HAP-1 (cell line): ENCODE measurements at regions not wholly inside any gene's neighbourhood (a gene's known extent, or its start where the extent isn't known, plus 50 kb on each side); places are given as distances from the start of the nearest gene placed in this dataset.

Experiments used
- DNase-seq, 2 experiments: peaks; one replicate each; pipeline ENCODE4 v3.0.0-alpha.2; 2016 to 2020; ENCODE audit warnings: low spot score in 2 of 2
- H3K27me3 ChIP-seq: fragments of 250-450 bp; sonication (Bioruptor Pico); 2 replicates; pipeline ENCODE4 v1.5.1; 2020; ENCODE audit warnings: low read depth, mild to moderate bottlenecking, moderate library complexity
- H3K36me3 ChIP-seq: fragments of 250-450 bp; sonication (Bioruptor Pico); replicated peaks from 2 replicates; pipeline ENCODE4 v1.5.1; 2020; ENCODE audit warnings: mild to moderate bottlenecking
- H3K4me1 ChIP-seq: fragments of 250-450 bp; sonication (Bioruptor Pico); 2 replicates; pipeline ENCODE4 v1.5.1; 2020; ENCODE audit warnings: mild to moderate bottlenecking
- H3K4me3 ChIP-seq: fragments of 250-450 bp; sonication (Bioruptor Pico); 2 replicates; pipeline ENCODE4 v1.5.1; 2020; ENCODE audit warnings: mild to moderate bottlenecking, moderate library complexity
- H3K9me3 ChIP-seq: fragments of 250-450 bp; sonication (Bioruptor Pico); 2 replicates; pipeline ENCODE4 v1.5.1; 2020; ENCODE audit warnings: mild to moderate bottlenecking, moderate library complexity
- in situ Hi-C: fragments of 300-500 bp; cut with MboI; formaldehyde crosslinking; loops from 3 replicates; pipeline ENCODE4 v1.14.3; 2020; ENCODE audit warnings: low sequenced_read_pairs, inconsistent platforms, mixed read lengths

DNA sequence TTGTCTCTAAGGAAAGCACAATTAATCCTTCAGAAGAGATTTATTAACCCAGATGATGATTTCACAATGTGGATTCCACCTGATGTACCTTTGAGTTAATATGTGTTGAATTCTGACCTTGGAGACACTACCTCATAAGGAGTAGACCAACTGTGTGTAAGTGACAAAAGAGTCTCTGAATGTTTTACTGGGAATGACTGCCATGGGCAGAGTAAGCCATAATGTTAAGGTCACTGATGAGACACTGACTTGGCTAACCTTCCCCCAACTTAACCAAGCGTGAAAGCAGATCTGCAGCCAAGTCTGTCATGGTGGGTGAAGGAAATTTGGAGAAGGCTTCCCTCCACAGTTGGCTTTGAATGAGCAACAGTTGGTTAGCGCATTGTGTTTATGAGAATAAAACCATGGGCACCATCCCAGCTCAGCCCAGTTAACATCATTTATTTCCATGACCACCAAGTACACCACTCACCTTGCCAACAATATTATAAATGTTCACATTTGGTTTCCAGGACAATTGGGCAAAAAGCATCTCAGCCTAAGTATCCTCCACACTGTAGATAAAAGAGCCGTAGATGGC, 618.5 kb downstream of the KCNJ2 start:
- DNase-seq, result no peak
- Histone ChIP-seq H3K9me3 (no peaks in the 10 kb centered on the region), H3K36me3 (no peaks in the 10 kb centered on the region), H3K4me3 (no peak overlapping the region), H3K4me1 (no peaks in the 10 kb centered on the region), H3K27me3 (no peaks in the 10 kb centered on the region)
- in situ Hi-C loops, result no loop called here

- Histone ChIP-seq H3K36me3 (no peaks in the 10 kb centered on the region), H3K9me3 (no peaks in the 10 kb centered on the region), H3K27me3 (no peaks in the 10 kb centered on the region), H3K4me1 (no peaks in the 10 kb centered on the region), H3K4me3 (no peak overlapping the region)
- in situ Hi-C loops, result no loop called here
- no peak for DNase-seq
Measured at GRCh38 chr17:70791748-70792443, 622.6 kb downstream of the KCNJ2 start.

- Histone ChIP-seq H3K27me3 (no peaks in the 10 kb centered on the region), H3K9me3 (no peaks in the 10 kb centered on the region; the same call in 1 of the 2 replicates), H3K4me3 (no peak overlapping the region), H3K36me3 (no peaks in the 10 kb centered on the region), H3K4me1 (no peaks in the 10 kb centered on the region)
- in situ Hi-C loops, result no loop called here
- no peak for DNase-seq
Measured at GRCh38 chr17:70794738-70795137, 625.4 kb downstream of the KCNJ2 start.

DNA sequence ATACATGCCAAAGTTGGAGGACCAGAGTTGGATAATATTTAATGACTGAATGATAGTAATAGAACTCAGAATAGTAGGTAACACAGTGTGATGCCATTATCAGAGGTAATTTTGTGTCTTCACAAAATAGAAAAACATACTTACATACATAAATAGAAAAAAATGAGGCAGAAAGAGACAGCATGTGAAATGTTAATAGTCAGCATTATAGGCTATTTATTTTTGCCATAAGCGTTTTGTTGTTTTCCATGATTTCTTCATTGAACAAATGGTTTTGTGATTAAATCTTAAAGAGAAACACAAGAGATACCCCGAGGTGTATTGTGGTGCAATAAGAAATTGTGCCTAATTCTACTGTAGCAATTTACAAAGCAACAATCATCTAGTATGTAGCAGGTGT, 626.3 kb downstream of the KCNJ2 start:
- DNase-seq, result no peak
- Histone ChIP-seq H3K9me3 (no peaks in the 10 kb centered on the region; the same call in 1 of the 2 replicates), H3K36me3 (no peaks in the 10 kb centered on the region), H3K27me3 (no peaks in the 10 kb centered on the region), H3K4me1 (no peaks in the 10 kb centered on the region), H3K4me3 (no peak overlapping the region)
- in situ Hi-C loops, result no loop called here

DNA sequence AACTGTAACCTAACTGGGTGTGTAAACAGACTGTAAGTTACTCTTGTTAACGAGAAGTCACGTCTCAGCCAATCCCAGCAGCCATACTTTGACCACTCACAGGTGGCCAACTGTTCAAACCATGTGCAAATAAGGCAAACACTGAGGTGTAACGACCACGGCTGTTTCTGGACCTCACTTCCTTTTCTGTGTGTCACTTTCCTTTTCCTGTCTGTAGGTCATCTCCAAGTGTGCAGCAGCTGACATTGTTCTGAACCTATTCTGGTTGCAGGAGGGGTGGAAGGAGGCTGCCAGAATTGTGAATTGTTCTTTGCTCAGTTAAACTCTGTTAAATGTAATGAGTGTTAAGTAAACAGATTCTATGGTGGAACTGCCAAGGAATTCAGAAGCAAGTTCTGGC, 627.4 kb downstream of the KCNJ2 start:
- Histone ChIP-seq H3K9me3 (no peaks in the 10 kb centered on the region; the same call in 1 of the 2 replicates), H3K4me1 (no peaks in the 10 kb centered on the region), H3K27me3 (no peaks in the 10 kb centered on the region), H3K36me3 (no peaks in the 10 kb centered on the region), H3K4me3 (no peak overlapping the region)
- DNase-seq, result no peak
- in situ Hi-C loops, result no loop called here

- no peaks in the 10 kb centered on the region for H3K36me3 ChIP-seq
- H3K27me3 ChIP-seq, result no peaks in the 10 kb centered on the region
- in situ Hi-C loops, result no loop called here
- no peak overlapping the region for H3K4me3 ChIP-seq
- H3K4me1 ChIP-seq, result no peaks in the 10 kb centered on the region
- no peak for DNase-seq
- no peaks in the 10 kb centered on the region; the same call in 1 of the 2 replicates for H3K9me3 ChIP-seq
Measured at GRCh38 chr17:70797166-70797565, 627.8 kb downstream of the KCNJ2 start.

DNA sequence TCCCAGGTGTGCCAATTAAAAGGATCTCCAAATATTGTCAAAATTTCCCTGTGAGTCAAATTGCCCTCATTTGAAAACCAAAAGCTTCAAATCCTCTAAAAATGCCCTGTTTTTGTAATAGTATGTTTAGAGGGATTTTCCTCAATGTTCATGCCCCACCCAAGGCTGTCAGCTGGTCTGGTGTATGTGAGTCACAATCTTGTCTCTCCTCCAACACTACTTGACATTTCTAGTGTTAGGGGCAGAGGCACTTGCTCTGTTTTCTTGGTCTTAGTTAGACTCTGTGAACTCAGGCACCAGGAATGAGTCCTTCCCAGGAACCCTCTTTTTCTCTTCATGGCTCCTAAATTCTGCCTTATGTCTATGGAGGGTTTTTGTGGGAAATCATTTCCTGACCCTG, 634.8 kb downstream of the KCNJ2 start:
- Histone ChIP-seq H3K4me1 (no peaks in the 10 kb centered on the region), H3K4me3 (no peak overlapping the region)
- in situ Hi-C loops, result no loop called here

GRCh38 chr17:70808596-70808995, 639.3 kb downstream of the KCNJ2 start:
- DNase-seq, result no peak
- in situ Hi-C loops, result no loop called here
- H3K4me3 ChIP-seq, result no peak overlapping the region
- no peaks in the 10 kb centered on the region for H3K36me3 ChIP-seq
- H3K27me3 ChIP-seq, result no peaks in the 10 kb centered on the region
- H3K4me1 ChIP-seq, result no peaks in the 10 kb centered on the region
- H3K9me3 ChIP-seq, result no peaks in the 10 kb centered on the region

More for the DNA sequence above, 634.8 kb downstream of the KCNJ2 start:
- Histone ChIP-seq H3K27me3 (no peaks in the 10 kb centered on the region), H3K9me3 (no peaks in the 10 kb centered on the region), H3K36me3 (no peaks in the 10 kb centered on the region)
- no peak for DNase-seq

GRCh38 chr17:70810609-70811008, 641.3 kb downstream of the KCNJ2 start:
- H3K4me3 ChIP-seq, result no peak overlapping the region
- in situ Hi-C loops, result no loop called here
- H3K4me1 ChIP-seq, result no peaks in the 10 kb centered on the region
- no peak for DNase-seq
- no peaks in the 10 kb centered on the region for H3K36me3 ChIP-seq
- no peaks in the 10 kb centered on the region for H3K27me3 ChIP-seq
- no peaks in the 10 kb centered on the region for H3K9me3 ChIP-seq

DNA sequence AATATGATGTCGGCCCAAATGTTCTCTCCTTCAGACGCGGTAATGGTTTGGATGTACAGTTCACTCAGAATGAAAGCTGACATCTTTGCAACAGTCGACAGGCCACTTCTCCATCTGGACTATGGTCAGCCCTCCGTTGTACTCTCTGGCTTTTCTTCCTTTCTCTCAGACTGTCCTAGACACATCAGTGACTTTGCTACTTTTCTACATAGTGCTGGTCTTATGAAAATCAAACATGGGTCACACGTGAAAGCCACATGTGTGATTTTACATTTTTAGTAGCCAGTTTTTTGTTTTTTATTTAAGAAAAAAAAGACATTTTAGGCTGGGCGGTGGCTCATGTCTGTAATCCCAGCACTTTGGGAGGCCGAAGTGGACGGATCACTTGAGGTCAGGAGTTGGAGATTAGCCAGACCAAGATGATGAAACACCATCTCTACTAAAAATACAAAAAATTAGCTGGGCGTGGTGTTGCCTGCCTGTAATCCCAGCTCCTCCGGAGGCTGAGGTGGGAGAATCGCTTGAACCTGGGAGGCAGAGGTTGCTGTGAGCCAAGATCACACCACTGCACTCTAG, 644.1 kb downstream of the KCNJ2 start:
- H3K27me3 ChIP-seq, result no peaks in the 10 kb centered on the region
- in situ Hi-C loops, result no loop called here
- no peaks in the 10 kb centered on the region for H3K4me1 ChIP-seq
- no peak for DNase-seq
- no peaks in the 10 kb centered on the region for H3K9me3 ChIP-seq
- no peak overlapping the region for H3K4me3 ChIP-seq
- no peaks in the 10 kb centered on the region for H3K36me3 ChIP-seq

GRCh38 chr17:70819183-70819582, 649.9 kb downstream of the KCNJ2 start:
- H3K4me3 ChIP-seq, result no peak overlapping the region
- H3K27me3 ChIP-seq, result no peaks in the 10 kb centered on the region
- no peaks in the 10 kb centered on the region for H3K4me1 ChIP-seq
- in situ Hi-C loops, result no loop called here
- no peak for DNase-seq
- H3K36me3 ChIP-seq, result no peaks in the 10 kb centered on the region
- H3K9me3 ChIP-seq, result no peaks in the 10 kb centered on the region

DNA sequence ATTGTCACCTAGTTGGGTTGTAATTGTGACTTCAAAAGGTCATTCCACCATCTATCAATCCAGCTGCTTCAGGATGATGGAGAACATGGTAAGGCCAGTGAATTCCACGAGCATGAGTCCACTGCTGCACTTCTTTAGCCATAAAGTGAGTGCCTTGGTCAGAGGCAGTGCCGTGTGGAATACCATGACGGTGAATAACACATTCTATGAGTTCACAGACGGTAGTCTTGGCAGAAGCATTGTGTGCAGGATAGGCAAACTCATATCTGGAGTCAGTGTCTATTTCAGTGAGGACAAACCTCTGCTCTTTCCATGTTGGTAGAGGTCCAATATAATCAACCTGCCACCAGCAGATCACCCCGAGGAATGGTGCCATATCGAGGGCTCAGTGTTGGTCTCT, 650.9 kb downstream of the KCNJ2 start:
- Histone ChIP-seq H3K9me3 (no peaks in the 10 kb centered on the region), H3K36me3 (no peaks in the 10 kb centered on the region), H3K27me3 (no peaks in the 10 kb centered on the region), H3K4me3 (no peak overlapping the region), H3K4me1 (no peaks in the 10 kb centered on the region)
- no peak for DNase-seq
- in situ Hi-C loops, result no loop called here

DNA sequence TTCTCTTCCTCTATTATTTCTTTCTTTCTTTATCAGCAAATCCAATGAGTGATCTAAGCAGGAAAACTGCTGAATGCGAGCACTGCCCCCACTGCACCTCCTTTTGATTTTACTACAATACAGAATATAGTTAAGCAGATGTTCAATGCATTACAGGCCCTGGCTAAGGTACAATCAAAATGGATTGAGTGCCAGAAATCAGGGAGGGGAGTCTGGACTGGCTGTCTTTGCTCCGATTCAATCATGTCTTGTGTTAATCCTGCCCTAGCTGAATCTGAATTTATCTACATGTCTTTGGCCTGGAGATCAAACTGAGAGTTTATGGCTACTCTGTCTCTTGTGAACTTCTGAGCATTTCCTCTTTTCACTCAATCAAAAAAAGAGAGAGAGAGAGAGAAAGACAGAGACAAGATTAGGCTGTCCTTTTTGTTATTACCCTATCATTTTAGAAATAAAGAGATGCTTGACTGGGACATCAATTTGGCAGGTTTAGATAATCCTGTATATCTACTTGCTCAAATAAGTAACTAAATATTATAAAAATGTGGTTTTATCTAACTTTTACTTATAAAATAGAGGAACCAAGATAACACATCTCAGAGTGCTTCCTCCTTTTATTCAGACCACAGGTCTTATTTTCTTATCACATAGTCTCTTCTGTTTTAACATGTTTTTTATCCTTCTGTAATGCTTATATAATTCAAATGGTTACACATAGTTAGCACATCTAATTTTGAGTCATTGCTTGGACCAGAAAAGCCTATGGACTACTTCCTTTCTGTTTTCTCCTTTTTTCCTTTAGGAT, 656.2 kb downstream of the KCNJ2 start:
- H3K4me1 ChIP-seq, result no peaks in the 10 kb centered on the region
- DNase-seq, result no peak
- no peak overlapping the region for H3K4me3 ChIP-seq
- in situ Hi-C loops, result no loop called here
- H3K27me3 ChIP-seq, result no peaks in the 10 kb centered on the region
- no peaks in the 10 kb centered on the region for H3K36me3 ChIP-seq
- no peaks in the 10 kb centered on the region for H3K9me3 ChIP-seq

DNA sequence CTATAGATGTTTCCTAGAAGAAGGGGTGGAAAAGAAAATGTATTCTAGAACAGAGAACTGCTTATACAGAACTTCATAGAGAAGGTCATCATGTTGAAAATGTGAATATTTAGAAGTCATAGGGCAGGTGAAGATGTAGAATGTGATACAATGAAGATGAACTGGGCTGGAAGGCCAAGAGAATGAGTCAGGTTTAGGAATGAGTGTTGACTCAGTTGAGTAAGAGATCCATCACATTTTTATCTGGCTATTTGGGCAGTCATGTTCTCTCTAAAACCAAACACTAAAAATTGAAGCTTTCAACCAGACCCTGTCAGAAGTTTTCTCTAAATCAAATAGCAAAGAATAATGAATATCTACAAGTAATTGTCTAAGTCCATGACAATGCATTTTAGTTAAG, 660.5 kb downstream of the KCNJ2 start:
- no peaks in the 10 kb centered on the region for H3K27me3 ChIP-seq
- H3K9me3 ChIP-seq, result no peaks in the 10 kb centered on the region
- DNase-seq, result no peak
- no peaks in the 10 kb centered on the region for H3K4me1 ChIP-seq
- no peak overlapping the region for H3K4me3 ChIP-seq
- in situ Hi-C loops, result no loop called here
- no peaks in the 10 kb centered on the region for H3K36me3 ChIP-seq
